GM10266 (cell line): ENCODE measurements at regions not wholly inside any gene's neighbourhood (a gene's known extent, or its start where the extent isn't known, plus 50 kb on each side); places are given as distances from the start of the nearest gene placed in this dataset.

Source experiments
- DNase-seq: peaks from one replicate; pipeline ENCODE4 v3.0.0; 2012; ENCODE audit errors: extremely low spot score
- TF ChIP-seq, protein P1 (sequence below): IDR thresholded peaks from 2 replicates; pipeline ENCODE4 v1.5.1; 2012; ENCODE audit warnings: mild to moderate bottlenecking, low read depth; ENCODE audit not compliant: control insufficient read depth, insufficient read depth; ENCODE audit errors: missing control alignments

DNA sequence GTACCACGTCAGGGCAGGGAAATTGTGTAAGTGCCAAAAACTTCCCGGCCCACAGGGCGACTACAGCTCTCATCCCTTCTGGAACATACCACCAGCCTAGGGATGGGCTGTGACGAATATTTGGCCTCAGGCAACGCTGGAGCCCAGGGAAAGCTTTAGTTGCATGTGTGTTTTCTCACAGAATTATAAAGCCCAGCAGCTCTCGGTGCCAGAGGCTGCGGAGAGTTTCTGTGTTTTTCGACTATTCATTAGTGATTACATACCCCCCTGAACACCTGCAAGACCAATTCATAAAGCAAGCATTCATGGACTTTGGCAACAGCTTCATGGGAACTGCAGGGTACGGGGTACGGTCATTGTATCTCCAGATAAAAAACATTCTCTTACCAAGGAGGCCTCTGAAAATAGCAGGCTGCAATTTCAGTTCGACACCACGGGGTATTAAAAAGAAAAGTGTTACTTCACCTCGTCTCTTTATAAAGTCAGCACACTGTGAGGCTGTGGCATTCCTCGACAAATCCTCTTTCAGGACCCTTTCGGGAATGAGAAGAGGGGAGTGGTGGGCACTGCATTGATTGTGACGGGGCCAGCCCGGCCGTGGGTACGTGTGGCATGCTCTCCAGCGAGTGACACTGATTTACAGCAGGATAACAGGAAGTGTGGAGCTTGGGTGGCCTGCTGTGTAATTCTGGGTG is 243.6 kb upstream of the SORL1-AS1 start:
- DNase-seq, result no peak
- TF ChIP-seq, protein P1, sequence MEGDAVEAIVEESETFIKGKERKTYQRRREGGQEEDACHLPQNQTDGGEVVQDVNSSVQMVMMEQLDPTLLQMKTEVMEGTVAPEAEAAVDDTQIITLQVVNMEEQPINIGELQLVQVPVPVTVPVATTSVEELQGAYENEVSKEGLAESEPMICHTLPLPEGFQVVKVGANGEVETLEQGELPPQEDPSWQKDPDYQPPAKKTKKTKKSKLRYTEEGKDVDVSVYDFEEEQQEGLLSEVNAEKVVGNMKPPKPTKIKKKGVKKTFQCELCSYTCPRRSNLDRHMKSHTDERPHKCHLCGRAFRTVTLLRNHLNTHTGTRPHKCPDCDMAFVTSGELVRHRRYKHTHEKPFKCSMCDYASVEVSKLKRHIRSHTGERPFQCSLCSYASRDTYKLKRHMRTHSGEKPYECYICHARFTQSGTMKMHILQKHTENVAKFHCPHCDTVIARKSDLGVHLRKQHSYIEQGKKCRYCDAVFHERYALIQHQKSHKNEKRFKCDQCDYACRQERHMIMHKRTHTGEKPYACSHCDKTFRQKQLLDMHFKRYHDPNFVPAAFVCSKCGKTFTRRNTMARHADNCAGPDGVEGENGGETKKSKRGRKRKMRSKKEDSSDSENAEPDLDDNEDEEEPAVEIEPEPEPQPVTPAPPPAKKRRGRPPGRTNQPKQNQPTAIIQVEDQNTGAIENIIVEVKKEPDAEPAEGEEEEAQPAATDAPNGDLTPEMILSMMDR, result no peak

DNA sequence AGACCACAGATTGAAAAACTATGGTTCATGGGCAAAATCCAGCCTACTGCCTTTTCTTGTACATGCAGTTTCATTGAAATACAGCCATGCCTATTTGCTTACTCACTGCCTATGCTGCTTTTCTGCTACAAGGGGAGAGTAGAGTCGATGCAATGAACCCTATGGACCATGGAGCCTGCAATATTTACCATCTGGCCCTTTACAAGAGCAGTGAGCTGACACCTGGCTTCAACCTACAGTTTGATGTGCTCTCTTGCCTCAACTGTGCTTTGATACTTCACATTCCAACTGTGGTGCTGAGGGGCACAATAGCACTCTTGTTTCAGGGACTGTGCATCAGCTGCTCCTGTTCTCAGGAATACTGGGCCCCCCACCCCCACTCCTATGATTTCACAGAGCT is 239.5 kb upstream of the SORL1-AS1 start:
- TF ChIP-seq, protein P1, result no peak
- no peak for DNase-seq

DNA sequence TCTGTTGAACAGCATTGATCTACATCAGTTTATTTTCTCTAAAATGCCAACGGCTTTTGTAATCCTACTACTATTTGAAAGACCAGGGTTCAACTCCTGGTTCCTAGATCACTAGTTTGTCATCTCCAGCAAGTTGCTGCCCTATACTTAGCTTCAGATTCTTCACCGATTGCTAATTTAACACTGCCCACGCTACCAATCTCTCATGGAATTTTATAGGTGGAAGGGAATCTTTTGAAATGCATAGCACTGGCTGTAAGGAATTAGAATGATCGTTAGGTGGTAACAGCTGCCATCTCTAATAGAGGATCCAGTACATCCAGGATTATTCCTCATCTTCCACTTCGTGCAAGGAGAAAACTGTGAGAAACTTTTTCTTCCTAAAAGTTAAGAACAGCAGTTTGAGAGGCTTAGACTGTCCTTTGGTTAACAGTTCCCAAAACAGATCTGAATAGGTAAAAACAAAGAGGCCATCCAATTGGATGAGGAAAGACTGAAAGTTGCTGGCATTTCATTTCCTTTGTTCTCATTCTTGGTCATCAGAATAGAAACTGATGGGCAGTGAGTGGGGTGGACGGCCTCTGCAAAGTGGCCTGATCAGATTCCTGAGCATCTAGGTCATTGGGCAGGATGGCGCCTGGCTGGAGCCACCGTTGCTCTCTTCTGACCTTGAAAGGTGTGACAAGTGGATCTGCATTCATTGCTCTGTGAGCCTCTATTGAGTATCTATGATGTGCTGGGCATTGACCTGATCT is 236.3 kb upstream of the SORL1-AS1 start:
- no peak for DNase-seq
- TF ChIP-seq, protein P1, result no peak

DNA sequence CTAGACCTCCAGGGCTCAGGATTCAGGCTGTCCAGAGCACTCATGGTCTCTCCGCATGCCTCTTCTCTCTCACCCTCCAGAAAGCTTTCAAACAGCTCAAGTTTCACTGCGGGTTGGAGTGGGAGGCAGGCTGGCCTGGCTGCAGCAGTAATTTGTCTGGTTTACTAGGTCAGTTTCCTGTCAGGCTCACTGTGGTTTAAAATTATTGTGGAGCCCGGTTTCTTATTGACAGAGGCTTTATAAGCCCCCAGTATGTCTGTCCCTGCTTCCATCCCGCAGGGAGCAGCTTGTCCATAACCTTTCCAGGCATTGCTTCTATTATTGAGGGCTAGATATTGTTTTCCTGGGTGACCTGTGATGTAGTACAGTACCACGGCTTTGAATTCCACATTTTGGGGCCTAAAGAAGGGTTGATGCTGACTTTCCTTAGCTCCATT is 235.3 kb upstream of the SORL1-AS1 start:
- no peak for DNase-seq
- TF ChIP-seq, protein P1, result no peak

DNA sequence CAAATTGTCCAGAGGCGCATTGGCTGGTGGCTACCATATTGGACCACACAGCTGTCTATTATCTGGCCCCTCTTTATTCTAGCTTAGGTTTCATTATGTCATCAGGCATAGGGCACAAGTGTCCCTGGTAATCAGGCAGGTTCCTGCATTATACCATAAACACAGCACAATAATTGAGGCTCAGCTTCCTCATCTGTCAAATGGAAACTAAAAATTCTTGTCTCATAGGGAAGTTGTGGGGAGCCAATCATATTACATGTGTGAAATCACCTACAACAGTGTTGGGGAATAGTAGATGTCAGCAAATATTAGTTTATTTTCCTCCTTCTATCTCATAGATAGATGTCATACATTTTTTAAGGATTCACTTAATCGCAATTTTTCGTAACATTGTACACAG is 231.0 kb upstream of the SORL1-AS1 start:
- no peak for DNase-seq

More for the DNA sequence above, 231.0 kb upstream of the SORL1-AS1 start:
- TF ChIP-seq, protein P1, result no peak
